HFFc6 (cell line): ENCODE measurements at regions not wholly inside any gene's neighbourhood (a gene's known extent, or its start where the extent isn't known, plus 50 kb on each side); places are given as distances from the start of the nearest gene placed in this dataset.
"Not testable (repeated sequence)": the region's sequence is repeated elsewhere in the genome, so short reads cannot be mapped to it uniquely, and the experiment has no call there.

Source experiments
- DNase-seq: peaks from one replicate; pipeline ENCODE4 v3.0.0-alpha.2; 2018
- H3K27ac Mint-ChIP-seq: 2 replicates; pipeline ENCODE4 v1.8.0; 2020; ENCODE audit warnings: mild to moderate bottlenecking, mixed read lengths
- H3K27me3 Mint-ChIP-seq: 2 replicates; pipeline ENCODE4 v1.8.0; 2021; ENCODE audit warnings: mild to moderate bottlenecking, moderate library complexity, mixed read lengths; ENCODE audit not compliant: insufficient read depth
- H3K36me3 Mint-ChIP-seq: 2 replicates; pipeline ENCODE4 v1.8.0; 2021; ENCODE audit warnings: low read depth, mixed read lengths
- H3K4me1 Mint-ChIP-seq: 2 replicates; pipeline ENCODE4 v1.8.0; 2020; ENCODE audit warnings: low read depth, mixed read lengths
- H3K4me3 Mint-ChIP-seq: 2 replicates; pipeline ENCODE4 v1.8.0; 2020; ENCODE audit warnings: mild to moderate bottlenecking, moderate library complexity, mixed read lengths
- H3K9me3 Mint-ChIP-seq: 2 replicates; pipeline ENCODE4 v1.8.0; 2020; ENCODE audit warnings: mild to moderate bottlenecking, mixed read lengths
- TF ChIP-seq, protein P1 (sequence below): fragments of 200-600 bp; sonication (generic); IDR thresholded peaks from 2 replicates; pipeline ENCODE4 v1.5.0; 2021; ENCODE audit warnings: antibody characterized with exemption, mild to moderate bottlenecking

DNA sequence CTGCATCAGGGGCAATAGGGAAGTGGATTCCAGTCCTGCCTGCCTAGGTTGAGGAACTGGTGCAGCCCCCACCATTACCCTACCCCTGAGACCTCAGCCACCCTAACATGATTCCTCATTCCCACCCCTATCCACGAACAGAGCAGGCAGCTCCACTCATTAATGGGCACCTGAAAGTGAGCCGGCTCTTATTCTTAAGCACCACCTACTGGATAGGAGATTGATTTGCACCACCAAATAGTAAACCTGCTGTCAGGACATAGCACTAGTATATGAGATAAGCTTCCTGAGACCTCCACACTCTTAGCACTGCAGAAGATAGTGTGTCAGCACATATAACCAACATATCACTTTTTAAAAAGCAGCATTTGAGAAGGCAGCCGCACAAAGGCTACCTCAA, 573.2 kb downstream of the SOX5 start:
- no peaks in the 10 kb centered on the region for H3K4me1 Mint-ChIP-seq
- no peak overlapping the region for H3K4me3 Mint-ChIP-seq
- DNase-seq, result no peak
- TF ChIP-seq, protein P1, sequence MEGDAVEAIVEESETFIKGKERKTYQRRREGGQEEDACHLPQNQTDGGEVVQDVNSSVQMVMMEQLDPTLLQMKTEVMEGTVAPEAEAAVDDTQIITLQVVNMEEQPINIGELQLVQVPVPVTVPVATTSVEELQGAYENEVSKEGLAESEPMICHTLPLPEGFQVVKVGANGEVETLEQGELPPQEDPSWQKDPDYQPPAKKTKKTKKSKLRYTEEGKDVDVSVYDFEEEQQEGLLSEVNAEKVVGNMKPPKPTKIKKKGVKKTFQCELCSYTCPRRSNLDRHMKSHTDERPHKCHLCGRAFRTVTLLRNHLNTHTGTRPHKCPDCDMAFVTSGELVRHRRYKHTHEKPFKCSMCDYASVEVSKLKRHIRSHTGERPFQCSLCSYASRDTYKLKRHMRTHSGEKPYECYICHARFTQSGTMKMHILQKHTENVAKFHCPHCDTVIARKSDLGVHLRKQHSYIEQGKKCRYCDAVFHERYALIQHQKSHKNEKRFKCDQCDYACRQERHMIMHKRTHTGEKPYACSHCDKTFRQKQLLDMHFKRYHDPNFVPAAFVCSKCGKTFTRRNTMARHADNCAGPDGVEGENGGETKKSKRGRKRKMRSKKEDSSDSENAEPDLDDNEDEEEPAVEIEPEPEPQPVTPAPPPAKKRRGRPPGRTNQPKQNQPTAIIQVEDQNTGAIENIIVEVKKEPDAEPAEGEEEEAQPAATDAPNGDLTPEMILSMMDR, result no peak
- H3K36me3 Mint-ChIP-seq, result no peaks in the 10 kb centered on the region
- H3K27ac Mint-ChIP-seq, result no peak overlapping the region
- peaks cover 57% of the 10 kb centered on the region for H3K9me3 Mint-ChIP-seq
- no peaks in the 10 kb centered on the region; the same call in 1 of the 2 replicates for H3K27me3 Mint-ChIP-seq

DNA sequence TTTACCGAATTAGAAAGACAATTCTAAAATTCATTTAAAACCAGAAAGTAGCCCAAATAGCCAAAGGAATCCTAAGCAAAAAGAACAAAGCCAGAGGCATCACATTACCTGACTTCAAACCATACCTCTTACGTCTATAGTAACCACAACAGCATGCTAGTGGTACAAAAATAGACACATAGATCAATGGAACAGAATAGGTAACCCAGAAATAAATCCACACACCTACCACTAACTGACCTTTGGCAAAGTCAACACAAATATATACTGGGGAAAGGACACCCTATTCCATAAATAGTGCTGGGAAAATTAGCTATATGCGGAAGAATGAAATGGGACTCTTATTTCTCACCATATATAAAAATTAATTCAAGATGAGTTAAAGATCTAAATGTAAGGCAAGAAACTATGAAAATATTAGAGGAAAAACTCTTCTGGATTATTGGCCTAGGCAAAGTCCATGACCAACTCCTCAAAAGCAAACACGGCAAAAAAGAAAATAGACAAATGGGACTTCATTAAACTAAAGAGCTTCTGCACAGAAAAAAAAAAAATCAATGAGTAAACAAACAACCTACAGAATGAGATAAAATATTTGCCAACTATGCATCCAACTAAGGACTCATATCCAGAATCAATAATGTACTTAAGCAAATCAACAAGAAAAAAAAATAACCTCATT, 568.9 kb downstream of the SOX5 start:
- Mint-ChIP-seq H3K4me1 (no peaks in the 10 kb centered on the region), H3K27ac (no peak overlapping the region), H3K9me3 (peaks cover 63% of the 10 kb centered on the region), H3K4me3 (no peak overlapping the region), H3K27me3 (no peaks in the 10 kb centered on the region; the same call in 1 of the 2 replicates), H3K36me3 (no peaks in the 10 kb centered on the region)
- TF ChIP-seq, protein P1, result no peak
- no peak for DNase-seq

DNA sequence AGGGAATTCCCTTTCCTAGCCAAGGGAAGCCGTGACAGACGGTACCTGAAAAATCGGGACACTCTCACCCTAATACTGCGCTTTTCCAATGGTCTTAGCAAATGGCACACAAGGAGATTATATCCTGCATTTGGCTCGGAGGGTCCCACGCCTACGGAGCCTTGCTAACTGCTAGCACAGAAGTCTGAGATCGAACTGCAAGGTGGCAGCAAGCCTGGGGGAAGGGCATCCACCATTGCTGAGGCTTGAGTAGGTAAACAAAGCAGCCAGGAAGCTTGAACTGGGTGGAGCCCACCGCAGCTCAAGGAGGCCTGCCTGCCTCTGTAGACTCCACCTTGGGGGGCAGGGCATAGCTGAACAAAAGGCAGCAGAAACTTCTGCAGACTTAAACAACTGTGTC, 560.6 kb downstream of the SOX5 start:
- H3K27me3 Mint-ChIP-seq, H3K4me3 Mint-ChIP-seq, H3K4me1 Mint-ChIP-seq, H3K36me3 Mint-ChIP-seq, DNase-seq, H3K27ac Mint-ChIP-seq: not testable (repeated sequence)
- peaks cover 55% of the 10 kb centered on the region for H3K9me3 Mint-ChIP-seq

DNA sequence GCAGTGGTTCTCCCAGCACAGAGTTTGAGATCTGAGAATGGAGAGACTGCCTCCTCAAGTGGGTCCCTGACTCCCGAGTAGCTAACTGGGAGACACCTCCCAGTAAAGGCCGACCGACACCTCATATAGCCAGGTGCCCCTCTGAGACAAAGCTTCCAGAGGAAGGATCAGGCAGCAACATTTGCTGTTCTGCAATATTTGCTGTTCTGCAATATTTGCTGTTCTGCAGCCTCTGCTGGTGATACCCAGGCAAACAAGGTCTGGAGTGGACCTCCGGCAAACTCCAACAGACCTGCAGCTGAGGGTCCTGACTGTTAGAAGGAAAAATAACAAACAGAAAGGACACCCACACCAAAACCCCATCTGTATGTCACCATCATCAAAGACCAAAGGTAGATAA, 560.2 kb downstream of the SOX5 start:
- H3K4me3 Mint-ChIP-seq, result not testable (repeated sequence)

DNA sequence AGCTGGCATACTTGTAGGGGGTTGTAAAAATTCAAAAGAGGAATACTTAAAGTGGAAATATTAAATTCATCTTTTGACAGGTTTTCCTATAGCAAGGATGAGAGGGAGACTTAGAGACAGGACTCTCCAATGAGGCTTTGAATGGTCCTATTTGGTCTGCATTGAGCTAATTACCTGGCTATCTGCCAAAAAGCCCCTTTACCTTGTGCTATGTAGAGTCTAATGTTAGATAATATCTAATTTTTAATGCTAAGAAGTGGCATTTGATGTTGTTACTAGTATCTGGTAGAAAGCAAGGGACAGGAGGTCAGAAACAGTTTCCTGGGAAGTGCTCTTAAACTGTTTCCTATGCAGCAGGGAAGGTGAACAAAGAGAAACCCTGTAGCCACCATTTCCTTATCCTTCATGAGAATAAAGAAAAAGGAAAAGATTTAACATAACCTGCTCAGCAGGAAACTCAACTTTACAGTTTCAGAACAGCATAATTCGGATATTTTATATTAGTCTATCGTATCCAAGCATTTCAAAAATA, 550.0 kb downstream of the SOX5 start:
- H3K4me3 Mint-ChIP-seq, result no peak overlapping the region
- no peak for DNase-seq
- H3K36me3 Mint-ChIP-seq, result no peaks in the 10 kb centered on the region; the same call in 1 of the 2 replicates
- H3K27ac Mint-ChIP-seq, result no peak overlapping the region
- no peaks in the 10 kb centered on the region for H3K27me3 Mint-ChIP-seq
- TF ChIP-seq, protein P1, result no peak
- peaks cover 12% of the 10 kb centered on the region; the same call in 1 of the 2 replicates for H3K9me3 Mint-ChIP-seq
- H3K4me1 Mint-ChIP-seq, result no peaks in the 10 kb centered on the region

More for the DNA sequence above, 560.2 kb downstream of the SOX5 start:
- not testable (repeated sequence) for DNase-seq, H3K27ac Mint-ChIP-seq, H3K27me3 Mint-ChIP-seq, H3K36me3 Mint-ChIP-seq, H3K4me1 Mint-ChIP-seq
- peaks cover 54% of the 10 kb centered on the region for H3K9me3 Mint-ChIP-seq

DNA sequence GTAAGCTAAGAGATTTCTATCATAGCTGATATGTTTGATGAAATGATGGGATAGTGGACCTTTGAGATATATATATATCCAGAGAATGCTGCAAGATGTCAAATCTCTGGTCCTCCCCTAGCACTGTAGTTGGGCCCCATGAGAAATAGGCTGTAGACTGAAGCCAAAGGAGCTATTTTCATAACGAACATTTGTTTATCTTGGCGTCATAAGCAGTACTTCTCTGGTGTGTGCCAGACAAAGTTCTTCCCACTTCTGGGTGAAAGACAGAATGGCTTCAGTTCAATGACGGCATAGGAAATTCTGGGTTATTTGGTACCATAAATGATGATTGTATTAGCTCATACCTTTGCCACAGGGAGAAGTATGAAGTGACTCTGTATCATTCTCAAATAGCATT, 534.3 kb downstream of the SOX5 start:
- H3K4me3 Mint-ChIP-seq, result no peak overlapping the region
- no peak overlapping the region for H3K27ac Mint-ChIP-seq
- H3K36me3 Mint-ChIP-seq, result no peaks in the 10 kb centered on the region
- H3K9me3 Mint-ChIP-seq, result peaks cover 47% of the 10 kb centered on the region
- H3K4me1 Mint-ChIP-seq, result no peaks in the 10 kb centered on the region
- H3K27me3 Mint-ChIP-seq, result no peaks in the 10 kb centered on the region
- TF ChIP-seq, protein P1, result no peak
- no peak for DNase-seq
